Endothelial cell of umbilical vein (primary cell): ENCODE measurements at regions not wholly inside any gene's neighbourhood (a gene's known extent, or its start where the extent isn't known, plus 50 kb on each side); places are given as distances from the start of the nearest gene placed in this dataset.

Source experiments
- BruUV-seq: library from RNA; stranded (reverse); fragments of 400-500 nt; replicated peaks from 2 replicates; lab custom pipeline; 2021; lab: Mats Ljungman, UMichigan
- CTCF ChIA-PET: fragments of 300-600, 350-600 bp; sonication (Branson Sonifier 250); formaldehyde crosslinking; loops from one replicate; lab custom pipeline; 2021; ENCODE audit warnings: antibody characterized with exemption, inconsistent platforms; lab: Charles Lee
- POLR2A ChIA-PET: fragments of 300-600, 350-600 bp; sonication (Branson Sonifier 250); formaldehyde crosslinking; loops from one replicate; lab custom pipeline; 2021; ENCODE audit warnings: antibody characterized with exemption, inconsistent platforms; lab: Charles Lee
- DNase-seq: peaks from one replicate; pipeline ENCODE4 v3.0.0-alpha.2; 2011; ENCODE audit warnings: low read depth, low spot score
- FAIRE-seq: peaks from 2 replicates; lab custom pipeline; 2011; peaks lifted over from hg19 to GRCh38; lab: Jason Lieb, UNC
- H2AFZ ChIP-seq: 2 replicates; pipeline ENCODE4 v1.6.0; 2012; ENCODE audit warnings: low read depth, low read length, control low read depth, inconsistent platforms
- H3K27ac ChIP-seq: 2 replicates; pipeline ENCODE4 v1.5.1; 2011; ENCODE audit warnings: low read depth, mild to moderate bottlenecking, control low read depth, low read length, moderate library complexity; ENCODE audit not compliant: insufficient read depth
- H3K27me3 ChIP-seq, 2 experiments: 2 replicates each; pipeline versions ENCODE4 v1.6.0 to v1.6.1; 2011; ENCODE audit warnings: low read length in 2 of 2, mixed read lengths in 1 of 2; ENCODE audit not compliant: control insufficient read depth in 2 of 2, insufficient read depth in 2 of 2
- H3K36me3 ChIP-seq, 2 experiments: 2 replicates in 1 of 2; 3 replicates in 1 of 2; pipeline ENCODE4 v1.5.1; 2011; ENCODE audit warnings: low read length in 2 of 2, mild to moderate bottlenecking in 1 of 2, moderate library complexity in 1 of 2; ENCODE audit not compliant: control insufficient read depth in 2 of 2, insufficient read depth in 2 of 2; ENCODE audit errors: extremely low read depth in 1 of 2
- H3K4me1 ChIP-seq: 3 replicates; pipeline ENCODE4 v1.5.1; 2011; ENCODE audit warnings: mild to moderate bottlenecking, low read length; ENCODE audit not compliant: control insufficient read depth, insufficient read depth; ENCODE audit errors: extremely low read depth
- H3K4me2 ChIP-seq: 2 replicates; pipeline ENCODE4 v1.6.1; 2011; ENCODE audit warnings: low read length, control low read depth, mixed read lengths; ENCODE audit not compliant: insufficient read depth
- H3K4me3 ChIP-seq, 3 experiments: fragments of 200-600 bp in 1 of 3; sonication (generic), shearing (Covaris generic) in 1 of 3; replicated peaks in 1 of 3; 2 replicates each; pipeline ENCODE4 v1.5.1; 2011 to 2016; ENCODE audit warnings: control low read depth in 3 of 3, low read length in 3 of 3, mild to moderate bottlenecking in 2 of 3, inconsistent platforms in 1 of 3, low read depth in 1 of 3, moderate library complexity in 1 of 3; ENCODE audit not compliant: insufficient read depth in 1 of 3
- H3K79me2 ChIP-seq: 2 replicates; pipeline ENCODE4 v1.6.0; 2012; ENCODE audit warnings: low read length, inconsistent platforms; ENCODE audit not compliant: control insufficient read depth, insufficient read depth
- H3K9ac ChIP-seq: replicated peaks from 2 replicates; pipeline ENCODE3; 2011; ENCODE audit warnings: low read length, control low read depth; ENCODE audit not compliant: insufficient read depth; ENCODE audit errors: extremely low read depth
- H3K9me1 ChIP-seq: replicated peaks from 3 replicates; pipeline ENCODE4 v1.6.0; 2011; ENCODE audit warnings: mild to moderate bottlenecking, low read length; ENCODE audit not compliant: control insufficient read depth, insufficient read depth; ENCODE audit errors: extremely low read depth
- H3K9me3 ChIP-seq: replicated peaks from 2 replicates; pipeline ENCODE4 v1.5.1; 2012; ENCODE audit warnings: low read length, inconsistent platforms; ENCODE audit not compliant: control insufficient read depth, insufficient read depth
- H4K20me1 ChIP-seq: replicated peaks from 2 replicates; pipeline ENCODE3; 2011; ENCODE audit warnings: mild to moderate bottlenecking, low read length; ENCODE audit not compliant: control insufficient read depth, insufficient read depth; ENCODE audit errors: extremely low read depth
- EZH2 ChIP-seq: IDR thresholded peaks from 2 replicates; pipeline ENCODE4 v1.6.1; 2012; ENCODE audit warnings: borderline replicate concordance, low read depth, mild to moderate bottlenecking, moderate library complexity, low read length, inconsistent platforms; ENCODE audit not compliant: severe bottlenecking
- FOS ChIP-seq: IDR thresholded peaks from 2 replicates; pipeline ENCODE4 v1.6.1; 2011; ENCODE audit warnings: mild to moderate bottlenecking, low read length, moderate library complexity, borderline replicate concordance; ENCODE audit not compliant: insufficient read depth
- GATA2 ChIP-seq: IDR thresholded peaks from 2 replicates; pipeline ENCODE4 v1.7.0; 2011; ENCODE audit warnings: low read depth, mild to moderate bottlenecking, moderate library complexity, mixed read lengths, low read length; ENCODE audit not compliant: insufficient read length, insufficient read depth
- JUN ChIP-seq: IDR thresholded peaks from 2 replicates; pipeline ENCODE4 v1.6.1; 2011; ENCODE audit warnings: borderline replicate concordance, low read depth; ENCODE audit not compliant: insufficient read length, insufficient read depth
- POLR2A ChIP-seq: IDR thresholded peaks from 2 replicates; pipeline ENCODE4 v1.6.1; 2012; ENCODE audit warnings: low read depth, mild to moderate bottlenecking, control low read depth, low read length
- POLR2AphosphoS5 ChIP-seq: IDR thresholded peaks from 2 replicates; pipeline ENCODE4 v1.6.1; 2012; ENCODE audit warnings: low read depth, mild to moderate bottlenecking, control low read depth, low read length, moderate library complexity; ENCODE audit not compliant: insufficient read depth
- dilution Hi-C: fragments of 300-500 bp; cut with MboI; formaldehyde crosslinking; loops from one replicate; pipeline ENCODE4 v1.15.0; 2019; ENCODE audit warnings: low sequenced_read_pairs; ENCODE audit not compliant: extremely low pct_ligation_motif_present
- intact Hi-C: fragments of 100-400 bp; cut with micrococcal nuclease; formaldehyde crosslinking; loops from one replicate; pipeline ENCODE4 v1.10.0; 2022
- TF ChIP-seq, protein P1 (sequence below): IDR thresholded peaks from 2 replicates; pipeline ENCODE4 v1.6.1; 2011; ENCODE audit not compliant: insufficient read depth, insufficient read length
- TF ChIP-seq, protein P2 (sequence below), 2 donors: IDR thresholded peaks; 1 replicate in 1 of 2; 2 replicates in 1 of 2; pipeline ENCODE4 v1.5.1; 2011; ENCODE audit warnings: low read length in 2 of 2, mild to moderate bottlenecking in 2 of 2, moderate library complexity in 2 of 2, control low read depth in 1 of 2, inconsistent platforms in 1 of 2, low read depth in 1 of 2; ENCODE audit not compliant: insufficient read depth in 1 of 2; ENCODE audit errors: extremely low read depth in 1 of 2

DNA sequence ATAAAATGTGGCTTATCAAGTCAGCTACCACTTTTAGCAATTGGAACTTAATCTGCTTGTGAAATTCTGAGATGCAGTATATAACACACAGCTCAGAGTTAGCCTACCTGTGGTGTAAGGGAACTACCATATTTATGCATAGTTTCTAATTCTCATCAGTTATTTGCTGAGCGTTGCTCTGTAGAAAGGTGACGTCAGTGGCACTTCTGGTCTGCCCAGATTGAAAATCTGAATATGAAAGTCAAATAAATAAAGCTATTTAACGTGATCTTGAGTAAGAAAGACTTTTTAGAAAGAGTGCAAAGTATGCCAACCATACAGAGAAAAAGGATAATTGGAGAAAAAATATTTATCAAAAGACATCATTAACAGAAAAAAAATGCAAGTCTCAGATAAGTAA is 938.9 kb upstream of the NOVA1 start:
- Histone ChIP-seq H3K9me3 (no peaks in the 10 kb centered on the region), H3K4me1 (no peaks in the 10 kb centered on the region), H4K20me1 (no peaks in the 10 kb centered on the region), H3K27ac (no peak overlapping the region), H3K79me2 (no peaks in the 10 kb centered on the region), H3K27me3 (no peaks in the 10 kb centered on the region), H3K4me3 (no peak overlapping the region), H2AFZ (no peak overlapping the region), H3K4me2 (no peak overlapping the region), H3K36me3 (no peaks in the 10 kb centered on the region), H3K9me1 (no peaks in the 10 kb centered on the region), H3K9ac (no peak overlapping the region)
- TF ChIP-seq POLR2AphosphoS5 (no peak), EZH2 (no peak), GATA2 (no peak), JUN (no peak), FOS (no peak), POLR2A (no peak)
- TF ChIP-seq, protein P1, sequence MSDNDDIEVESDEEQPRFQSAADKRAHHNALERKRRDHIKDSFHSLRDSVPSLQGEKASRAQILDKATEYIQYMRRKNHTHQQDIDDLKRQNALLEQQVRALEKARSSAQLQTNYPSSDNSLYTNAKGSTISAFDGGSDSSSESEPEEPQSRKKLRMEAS, result no peak
- TF ChIP-seq, protein P2, sequence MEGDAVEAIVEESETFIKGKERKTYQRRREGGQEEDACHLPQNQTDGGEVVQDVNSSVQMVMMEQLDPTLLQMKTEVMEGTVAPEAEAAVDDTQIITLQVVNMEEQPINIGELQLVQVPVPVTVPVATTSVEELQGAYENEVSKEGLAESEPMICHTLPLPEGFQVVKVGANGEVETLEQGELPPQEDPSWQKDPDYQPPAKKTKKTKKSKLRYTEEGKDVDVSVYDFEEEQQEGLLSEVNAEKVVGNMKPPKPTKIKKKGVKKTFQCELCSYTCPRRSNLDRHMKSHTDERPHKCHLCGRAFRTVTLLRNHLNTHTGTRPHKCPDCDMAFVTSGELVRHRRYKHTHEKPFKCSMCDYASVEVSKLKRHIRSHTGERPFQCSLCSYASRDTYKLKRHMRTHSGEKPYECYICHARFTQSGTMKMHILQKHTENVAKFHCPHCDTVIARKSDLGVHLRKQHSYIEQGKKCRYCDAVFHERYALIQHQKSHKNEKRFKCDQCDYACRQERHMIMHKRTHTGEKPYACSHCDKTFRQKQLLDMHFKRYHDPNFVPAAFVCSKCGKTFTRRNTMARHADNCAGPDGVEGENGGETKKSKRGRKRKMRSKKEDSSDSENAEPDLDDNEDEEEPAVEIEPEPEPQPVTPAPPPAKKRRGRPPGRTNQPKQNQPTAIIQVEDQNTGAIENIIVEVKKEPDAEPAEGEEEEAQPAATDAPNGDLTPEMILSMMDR (IDR thresholded peaks at IDR 0.05; ENCODE audit: extremely low read depth in 1 of 2, insufficient read depth in 1 of 2, low read depth in 1 of 2, low read length in 2 of 2), result no peak
- DNase-seq (no peak), FAIRE-seq (no peak)
- CTCF ChIA-PET, result no interaction called here
- intact Hi-C loops, result no loop called here
- no TSS peak for BruUV-seq
- POLR2A ChIA-PET, result no interaction called here
- dilution Hi-C loops, result no loop called here
